Keratinocyte (primary cell): ENCODE measurements at regions not wholly inside any gene's neighbourhood (a gene's known extent, or its start where the extent isn't known, plus 50 kb on each side); places are given as distances from the start of the nearest gene placed in this dataset.
A peak's percentile ranks its signal among the peaks of the same experiment; 100 is the strongest.

Experiments
- DNase-seq: peaks from one replicate; pipeline ENCODE4 v3.0.0-alpha.2; 2011; ENCODE audit warnings: low read depth, missing footprints, low spot score
- FAIRE-seq: peaks from 2 replicates; lab custom pipeline; 2011; peaks lifted over from hg19 to GRCh38; lab: Jason Lieb, UNC
- H2AFZ ChIP-seq: 2 replicates; pipeline ENCODE4 v1.6.0; 2012; ENCODE audit warnings: low read length, control low read depth, inconsistent platforms; ENCODE audit not compliant: control insufficient read depth
- H3K27ac ChIP-seq: 2 replicates; pipeline ENCODE4 v1.5.1; 2011; ENCODE audit warnings: low read length; ENCODE audit not compliant: control insufficient read depth, insufficient read depth
- H3K27me3 ChIP-seq: 3 replicates; pipeline ENCODE4 v1.6.0; 2011; ENCODE audit warnings: low read length; ENCODE audit not compliant: control insufficient read depth, insufficient read depth; ENCODE audit errors: extremely low read depth
- H3K36me3 ChIP-seq, 2 experiments: 2 replicates in 1 of 2; 3 replicates in 1 of 2; pipeline ENCODE4 v1.5.1; 2011; ENCODE audit warnings: low read length in 2 of 2, mild to moderate bottlenecking in 1 of 2; ENCODE audit not compliant: control insufficient read depth in 2 of 2, insufficient read depth in 2 of 2; ENCODE audit errors: extremely low read depth in 1 of 2
- H3K4me1 ChIP-seq: 3 replicates; pipeline ENCODE4 v1.5.1; 2011; ENCODE audit warnings: low read length; ENCODE audit not compliant: control insufficient read depth, insufficient read depth; ENCODE audit errors: extremely low read depth
- H3K4me2 ChIP-seq: 3 replicates; pipeline ENCODE4 v1.6.0; 2011; ENCODE audit warnings: low read depth, low read length; ENCODE audit not compliant: control insufficient read depth, insufficient read depth; ENCODE audit errors: extremely low read depth
- H3K4me3 ChIP-seq, 3 experiments: fragments of 200-600 bp in 1 of 3; sonication (generic) in 1 of 3; 2 replicates in 2 of 3; 3 replicates in 1 of 3; pipeline ENCODE4 v1.5.1; 2011 to 2016; ENCODE audit warnings: low read length in 3 of 3, mild to moderate bottlenecking in 3 of 3, control low read depth in 2 of 3, inconsistent platforms in 1 of 3, low read depth in 1 of 3, mixed read lengths in 1 of 3, mixed run types in 1 of 3, moderate library complexity in 1 of 3; ENCODE audit not compliant: control insufficient read depth in 2 of 3, insufficient read depth in 2 of 3; ENCODE audit errors: extremely low read depth in 1 of 3
- H3K79me2 ChIP-seq: 2 replicates; pipeline ENCODE4 v1.6.0; 2012; ENCODE audit warnings: low read length; ENCODE audit not compliant: control insufficient read depth, insufficient read depth
- H3K9ac ChIP-seq: 3 replicates; pipeline ENCODE4 v1.6.0; 2011; ENCODE audit warnings: low read length; ENCODE audit not compliant: control insufficient read depth, insufficient read depth; ENCODE audit errors: extremely low read depth
- H3K9me1 ChIP-seq: 3 replicates; pipeline ENCODE4 v1.6.0; 2011; ENCODE audit warnings: low read length; ENCODE audit not compliant: control insufficient read depth, insufficient read depth; ENCODE audit errors: extremely low read depth
- H3K9me3 ChIP-seq: 2 replicates; pipeline ENCODE4 v1.5.1; 2012; ENCODE audit warnings: low read depth, low read length; ENCODE audit not compliant: control insufficient read depth
- H4K20me1 ChIP-seq: 3 replicates; pipeline ENCODE4 v1.6.0; 2011; ENCODE audit warnings: low read length; ENCODE audit not compliant: control insufficient read depth, insufficient read depth; ENCODE audit errors: extremely low read depth
- EZH2 ChIP-seq: IDR thresholded peaks from one replicate; pipeline ENCODE4 v1.6.1; 2012; ENCODE audit warnings: inconsistent platforms, mild to moderate bottlenecking, low read length, moderate library complexity
- dilution Hi-C: fragments of 300-500 bp; cut with MboI; formaldehyde crosslinking; loops from one replicate; pipeline ENCODE4 v1.7.0; 2020; ENCODE audit warnings: low sequenced_read_pairs; ENCODE audit not compliant: extremely low pct_ligation_motif_present
- TF ChIP-seq, protein P1 (sequence below), 3 experiments: IDR thresholded peaks in 1 of 3; conservative IDR thresholded peaks in 1 of 3; optimal IDR thresholded peaks in 1 of 3; 2 replicates in 2 of 3; 3 replicates in 1 of 3; pipeline versions ENCODE3 to v1.5.1; 2011; ENCODE audit warnings: low read length in 3 of 3, mild to moderate bottlenecking in 3 of 3, moderate library complexity in 2 of 3, control low read depth in 1 of 3, inconsistent platforms in 1 of 3; ENCODE audit not compliant: insufficient read depth in 2 of 3; ENCODE audit errors: extremely low read depth in 1 of 3

DNA sequence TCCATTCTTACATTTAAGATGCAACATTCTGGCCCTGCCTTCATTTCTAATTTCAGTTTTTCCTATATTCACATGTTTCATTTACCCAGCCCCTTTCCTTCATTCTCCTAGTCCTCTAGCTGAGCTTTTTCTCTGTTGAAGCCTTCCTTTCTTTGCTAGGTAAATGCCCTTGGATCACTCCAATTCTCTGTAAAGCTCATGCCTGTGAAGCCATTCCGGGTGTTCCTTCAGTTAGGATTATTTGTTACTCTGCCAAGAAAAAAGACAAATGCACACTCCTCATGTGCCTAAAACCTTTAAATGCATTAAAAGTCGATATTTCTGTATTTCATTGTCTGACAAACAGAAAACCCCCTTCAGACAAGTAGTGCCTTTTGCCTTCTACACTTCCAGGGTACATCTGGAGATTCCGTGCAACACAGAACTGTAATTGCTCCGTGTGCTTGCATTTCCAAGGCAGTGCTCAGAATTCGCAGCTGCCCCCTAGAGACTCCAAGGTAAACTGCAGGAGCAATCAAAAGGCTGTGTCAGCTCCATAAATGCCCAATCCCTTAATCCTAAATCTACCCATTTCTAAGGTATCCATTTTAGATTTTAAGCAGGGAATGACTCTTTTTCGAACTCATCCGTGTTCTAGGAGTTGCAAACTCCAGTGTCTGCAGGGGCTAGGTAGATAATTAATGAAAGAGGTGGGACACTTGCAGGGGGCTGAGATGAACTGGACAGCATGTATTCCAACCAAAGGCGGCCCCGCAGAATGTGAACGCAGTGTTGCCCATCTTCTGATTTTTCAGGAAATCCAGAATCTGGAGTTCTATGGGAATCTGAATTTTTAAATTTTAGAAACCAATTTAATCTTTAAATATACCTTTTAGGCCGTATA lies 320.2 kb downstream of the GRIN2B start:
- dilution Hi-C loops = no loop called here
- H3K9ac ChIP-seq = no peak overlapping the region
- FAIRE-seq = peak; percentile 75
- no peaks in the 10 kb centered on the region for H3K4me1 ChIP-seq
- no peaks in the 10 kb centered on the region for H3K36me3 ChIP-seq
- no peaks in the 10 kb centered on the region for H3K27me3 ChIP-seq
- no peaks in the 10 kb centered on the region for H4K20me1 ChIP-seq
- no peaks in the 10 kb centered on the region for H3K9me3 ChIP-seq
- TF ChIP-seq, protein P1, sequence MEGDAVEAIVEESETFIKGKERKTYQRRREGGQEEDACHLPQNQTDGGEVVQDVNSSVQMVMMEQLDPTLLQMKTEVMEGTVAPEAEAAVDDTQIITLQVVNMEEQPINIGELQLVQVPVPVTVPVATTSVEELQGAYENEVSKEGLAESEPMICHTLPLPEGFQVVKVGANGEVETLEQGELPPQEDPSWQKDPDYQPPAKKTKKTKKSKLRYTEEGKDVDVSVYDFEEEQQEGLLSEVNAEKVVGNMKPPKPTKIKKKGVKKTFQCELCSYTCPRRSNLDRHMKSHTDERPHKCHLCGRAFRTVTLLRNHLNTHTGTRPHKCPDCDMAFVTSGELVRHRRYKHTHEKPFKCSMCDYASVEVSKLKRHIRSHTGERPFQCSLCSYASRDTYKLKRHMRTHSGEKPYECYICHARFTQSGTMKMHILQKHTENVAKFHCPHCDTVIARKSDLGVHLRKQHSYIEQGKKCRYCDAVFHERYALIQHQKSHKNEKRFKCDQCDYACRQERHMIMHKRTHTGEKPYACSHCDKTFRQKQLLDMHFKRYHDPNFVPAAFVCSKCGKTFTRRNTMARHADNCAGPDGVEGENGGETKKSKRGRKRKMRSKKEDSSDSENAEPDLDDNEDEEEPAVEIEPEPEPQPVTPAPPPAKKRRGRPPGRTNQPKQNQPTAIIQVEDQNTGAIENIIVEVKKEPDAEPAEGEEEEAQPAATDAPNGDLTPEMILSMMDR (optimal IDR thresholded peaks at IDR 0.05 in 1 of 3, IDR thresholded peaks at IDR 0.05 in 1 of 3, conservative IDR thresholded peaks at IDR 0.05 in 1 of 3; ENCODE audit: extremely low read depth in 1 of 3, insufficient read depth in 2 of 3, low read length in 3 of 3) = peak; percentile 76 to 86 (median 80)
- no peak for TF ChIP-seq EZH2
- no peak overlapping the region for H2AFZ ChIP-seq
- H3K79me2 ChIP-seq = no peaks in the 10 kb centered on the region
- DNase-seq = no peak
- no peak overlapping the region for H3K27ac ChIP-seq
- H3K4me2 ChIP-seq = no peak overlapping the region
- no peak overlapping the region for H3K4me3 ChIP-seq
- H3K9me1 ChIP-seq = no peaks in the 10 kb centered on the region

DNA sequence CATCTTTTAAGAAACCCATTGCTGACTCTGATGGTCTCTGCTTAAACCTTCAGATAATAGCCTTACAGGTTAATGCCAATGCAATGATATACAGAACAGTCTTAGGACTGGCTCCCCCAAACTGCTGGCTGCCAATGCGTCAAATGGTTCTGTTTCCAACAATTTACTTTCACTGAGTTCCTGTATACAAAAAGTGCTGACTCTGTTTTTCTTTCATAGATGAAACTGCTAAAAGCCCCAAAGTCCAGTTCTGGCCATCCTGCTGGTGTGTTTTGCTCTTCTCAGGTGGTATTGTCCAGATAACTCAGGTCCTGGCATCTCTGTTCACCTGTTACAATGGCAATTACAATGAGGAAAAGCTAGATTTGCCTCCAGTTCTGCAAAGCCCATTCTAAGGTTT lies 326.9 kb downstream of the GRIN2B start:
- no peaks in the 10 kb centered on the region for H3K9me1 ChIP-seq
- H3K4me1 ChIP-seq = no peaks in the 10 kb centered on the region
- H3K27ac ChIP-seq = no peak overlapping the region
- no peak overlapping the region for H2AFZ ChIP-seq
- H3K79me2 ChIP-seq = no peaks in the 10 kb centered on the region
- no peak overlapping the region for H3K4me3 ChIP-seq
- dilution Hi-C loops = no loop called here
- no peak overlapping the region for H3K4me2 ChIP-seq
- H4K20me1 ChIP-seq = no peaks in the 10 kb centered on the region
- H3K9me3 ChIP-seq = no peaks in the 10 kb centered on the region
- FAIRE-seq (no peak), DNase-seq (no peak)
- no peaks in the 10 kb centered on the region for H3K36me3 ChIP-seq
- no peak overlapping the region for H3K9ac ChIP-seq
- no peaks in the 10 kb centered on the region for H3K27me3 ChIP-seq
- no peak for TF ChIP-seq EZH2
- TF ChIP-seq, protein P1 (optimal IDR thresholded peaks at IDR 0.05 in 1 of 3, IDR thresholded peaks at IDR 0.05 in 1 of 3, conservative IDR thresholded peaks at IDR 0.05 in 1 of 3; ENCODE audit: extremely low read depth in 1 of 3, insufficient read depth in 2 of 3, low read length in 3 of 3) = no peak
